Head of caudate nucleus (tissue), 42 donors: ENCODE measurements at regions not wholly inside any gene's neighbourhood (a gene's known extent, or its start where the extent isn't known, plus 50 kb on each side); places are given as distances from the start of the nearest gene placed in this dataset.
"Not testable (repeated sequence)": the region's sequence is repeated elsewhere in the genome, so short reads cannot be mapped to it uniquely, and the experiment has no call there.

Experiments
- DNase-seq, 42 donors: peaks; one replicate each; pipeline versions ENCODE4 v3.0.0 to v3.0.0-alpha.2; 2020 to 2021; ENCODE audit warnings: mixed read lengths in 7 of 42
- intact Hi-C: fragments of 100-400 bp; cut with DNase I; formaldehyde crosslinking; loops from one replicate; pipeline ENCODE4 v1.15.0; 2022

GRCh38 chr18:59038295-59039039 is 101.2 kb upstream of the SEC11C start:
- peak in 1 of 42 donors; percentile 12 for DNase-seq
- intact Hi-C loops = no loop called here

DNA sequence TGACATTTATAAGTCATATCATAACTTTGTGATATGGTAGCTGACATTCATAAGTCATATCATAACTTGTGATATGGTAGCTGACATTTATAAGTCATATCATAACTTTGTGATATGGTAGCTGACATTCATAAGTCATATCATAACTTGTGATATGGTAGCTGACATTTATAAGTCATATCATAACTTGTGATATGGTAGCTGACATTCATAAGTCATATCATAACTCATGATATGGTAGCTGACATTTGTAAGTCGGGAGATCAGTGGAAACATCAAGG is 100.7 kb upstream of the SEC11C start:
- intact Hi-C loops, DNase-seq: not testable (repeated sequence)

DNA sequence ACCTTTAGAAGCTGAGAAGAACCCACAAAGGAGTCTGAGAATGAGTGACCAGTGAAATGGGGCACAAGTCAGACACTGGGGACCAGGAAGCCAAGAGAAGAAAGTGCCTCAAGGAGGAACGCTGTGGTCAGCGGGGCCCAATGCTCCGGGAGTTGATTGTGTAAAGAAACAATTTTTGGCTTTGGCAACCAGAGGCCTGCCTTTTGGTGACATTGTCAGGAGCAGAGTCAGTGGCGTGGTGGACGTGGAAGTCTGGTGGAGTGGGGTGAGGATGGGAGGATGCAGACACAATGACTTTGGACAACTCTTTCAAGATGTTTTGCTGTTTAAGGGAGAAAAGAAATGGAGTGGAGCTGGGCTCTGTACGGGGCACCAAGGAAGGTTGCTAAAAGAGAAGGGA is 100.2 kb upstream of the SEC11C start:
- DNase-seq = peak in 4 of 42 donors; percentile 0 to 25 (median 20)
- intact Hi-C loops = no loop called here

DNA sequence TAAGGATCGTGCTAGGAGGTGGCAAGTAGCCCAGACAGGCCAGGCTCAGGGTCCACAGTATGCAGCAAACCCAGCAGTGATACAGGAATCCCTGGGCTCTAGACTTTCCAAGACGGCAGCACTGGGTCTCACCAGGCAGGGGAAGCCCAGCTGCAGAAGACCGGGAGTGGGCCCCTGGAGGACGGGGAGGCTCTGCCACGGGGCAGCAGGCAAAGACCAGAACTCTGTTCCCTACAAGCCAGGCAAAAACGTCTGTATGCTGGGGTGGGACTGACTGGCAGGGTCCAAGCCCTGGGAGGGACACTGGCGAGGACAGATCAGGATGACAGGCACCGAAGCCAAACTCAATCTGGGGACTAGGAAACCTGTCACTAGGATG is 98.9 kb upstream of the SEC11C start:
- intact Hi-C loops = no loop called here
- DNase-seq = peak in 2 of 42 donors; percentile 2 to 22

GRCh38 chr18:59041296-59041695 is 98.4 kb upstream of the SEC11C start:
- no peak for DNase-seq
- intact Hi-C loops = no loop called here

DNA sequence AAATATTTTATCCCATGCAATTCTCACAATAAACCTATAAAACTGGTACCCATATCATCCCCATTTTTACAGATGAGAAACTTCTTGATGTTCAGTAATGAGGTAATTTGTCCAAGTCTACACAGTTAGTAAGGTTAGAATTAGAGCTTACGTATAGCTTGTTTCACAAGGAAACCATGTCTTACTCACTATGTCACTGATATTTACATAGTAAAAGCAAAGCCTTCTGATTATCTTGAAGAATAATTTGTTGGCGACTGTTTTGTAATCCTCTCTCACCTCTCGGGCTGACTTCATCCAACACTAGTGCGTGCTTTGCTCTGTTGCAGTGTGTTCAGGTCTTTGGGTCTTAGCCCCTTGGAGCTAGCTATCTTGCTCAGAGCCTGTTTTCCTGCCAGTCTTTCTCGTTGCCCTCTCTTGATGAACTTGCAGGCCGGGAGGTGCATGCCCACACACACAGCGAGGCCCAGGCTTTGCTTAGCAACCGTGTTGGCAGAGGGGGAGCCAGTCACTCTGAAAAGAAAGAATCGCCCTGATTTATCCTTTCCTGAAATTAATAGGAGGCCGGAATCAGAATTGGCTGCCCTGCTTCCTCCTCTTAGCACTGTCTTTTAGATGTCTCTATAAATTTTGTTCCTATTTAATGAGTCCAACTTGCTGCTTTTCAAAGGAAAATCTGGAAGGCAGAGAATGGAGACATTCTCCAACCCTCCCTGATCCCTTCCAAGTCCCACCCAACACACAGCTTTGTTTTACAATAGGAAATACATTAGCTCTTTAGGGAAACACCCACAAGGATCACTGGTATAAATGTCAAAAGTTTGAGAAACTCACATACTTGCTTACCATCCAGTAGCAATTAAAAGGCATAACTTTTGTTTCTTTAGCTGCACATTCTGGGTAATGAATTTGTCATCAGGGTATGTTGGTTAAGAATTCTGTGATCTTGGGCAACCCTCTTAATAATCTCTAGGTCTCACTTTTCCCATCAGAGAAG is 97.6 kb upstream of the SEC11C start:
- DNase-seq = peak in 41 of 42 donors; percentile 28 to 86 (median 60)
- intact Hi-C loops = no loop called here

GRCh38 chr18:59044855-59045254 is 94.8 kb upstream of the SEC11C start:
- intact Hi-C loops = no loop called here
- DNase-seq = no peak

GRCh38 chr18:59047321-59048047 is 92.2 kb upstream of the SEC11C start:
- intact Hi-C loops = no loop called here
- DNase-seq = no peak

DNA sequence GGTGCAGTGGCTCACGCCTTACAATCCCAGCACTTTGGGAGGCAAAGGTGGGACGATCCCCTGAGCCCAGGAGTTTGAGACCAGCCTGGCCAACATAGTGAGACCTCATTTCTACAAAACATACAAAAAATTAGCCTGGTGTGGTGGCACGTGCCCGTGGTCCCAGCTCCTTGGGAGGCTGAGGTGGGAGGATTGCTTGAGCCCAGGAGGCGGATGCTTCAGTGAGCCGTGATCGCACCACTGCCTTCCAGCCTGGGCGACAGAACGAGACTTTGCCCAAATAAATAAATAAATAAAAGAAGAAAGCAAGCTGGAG is 91.7 kb upstream of the SEC11C start:
- intact Hi-C loops = no loop called here
- no peak for DNase-seq

DNA sequence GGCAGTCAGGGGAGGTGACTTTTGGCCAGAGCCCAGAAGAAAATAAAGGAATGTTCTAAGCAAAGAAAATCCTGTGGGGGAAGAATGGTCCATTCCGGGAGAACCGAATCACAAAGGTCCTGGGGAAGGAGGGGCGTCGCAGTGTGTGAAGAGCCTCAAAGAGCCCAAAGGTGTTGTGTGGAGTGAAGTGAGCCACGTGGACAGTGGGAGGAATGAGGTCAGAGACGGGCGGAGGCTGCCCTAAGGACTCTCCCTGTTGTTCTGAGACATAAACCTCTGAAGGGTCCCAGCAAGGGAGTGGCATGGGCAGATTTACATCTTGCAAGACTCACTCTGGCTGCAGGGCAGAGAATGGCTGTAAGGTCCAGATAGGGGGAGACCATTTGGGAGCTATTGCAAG is 91.3 kb upstream of the SEC11C start:
- no peak for DNase-seq

DNA sequence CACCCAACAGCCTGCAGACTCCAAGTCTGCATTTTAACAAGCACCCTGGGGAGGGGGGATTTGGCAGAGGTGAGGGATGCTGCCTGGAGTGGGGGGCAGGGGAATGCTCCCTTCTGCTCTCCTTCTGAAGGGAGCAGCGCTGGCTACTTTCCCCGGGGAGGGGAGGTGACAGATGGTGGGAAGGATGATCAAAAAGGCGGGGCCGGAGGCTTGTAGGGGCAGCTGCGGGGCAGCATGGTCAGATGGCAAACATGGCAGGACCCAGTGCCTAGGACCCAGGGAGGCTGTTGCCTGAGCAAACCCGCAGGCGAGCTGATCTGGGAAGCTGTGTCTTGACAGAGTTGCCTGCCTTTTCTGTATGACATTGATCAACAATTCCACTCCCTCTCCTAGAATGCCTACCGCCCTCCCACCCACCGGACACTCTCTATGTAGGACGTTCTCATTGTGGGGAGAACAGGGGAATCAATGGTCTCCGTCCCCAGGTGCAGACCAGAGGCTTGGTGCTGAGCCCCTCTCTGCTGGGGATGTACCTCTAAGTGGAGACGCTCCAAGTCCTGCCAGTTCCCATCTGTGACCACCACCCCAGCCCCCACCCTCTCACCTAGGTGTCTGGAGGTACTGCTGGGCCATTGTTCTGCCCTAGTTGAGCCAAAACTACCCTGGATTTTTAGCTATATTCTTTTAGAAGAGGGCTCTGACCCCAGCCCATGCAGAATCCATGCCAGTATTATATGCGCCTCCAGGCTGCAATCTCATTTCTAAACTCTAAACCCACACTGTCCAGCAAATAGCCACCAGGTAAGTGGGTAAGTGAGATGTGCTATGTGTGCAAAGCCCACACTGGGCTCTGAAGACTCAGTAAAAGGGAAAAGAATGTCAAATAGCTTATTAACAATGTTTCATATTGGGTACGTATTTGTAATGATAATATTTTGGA is 89.7 kb upstream of the SEC11C start:
- intact Hi-C loops = no loop called here
- DNase-seq = no peak

More for the DNA sequence above, 91.3 kb upstream of the SEC11C start:
- intact Hi-C loops = no loop called here

DNA sequence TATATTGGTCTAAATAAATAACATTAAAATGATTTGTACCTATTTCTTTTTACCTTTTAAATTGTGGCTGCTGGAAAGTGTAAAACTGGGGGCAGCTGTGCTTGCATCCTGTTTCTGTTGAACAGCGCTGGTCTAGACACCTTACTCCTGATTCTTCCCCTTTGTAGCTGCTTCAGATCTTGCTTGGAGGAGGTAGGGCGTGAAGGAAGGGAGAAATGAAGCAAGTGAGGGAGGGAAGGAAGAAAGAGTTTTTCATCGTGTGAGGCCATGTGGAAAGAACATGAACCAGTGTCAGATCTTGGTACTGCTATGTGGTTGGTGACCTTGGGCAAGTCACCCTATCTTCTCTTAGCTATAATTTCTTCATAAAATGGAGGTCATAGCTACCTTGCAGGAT is 89.0 kb upstream of the SEC11C start:
- no peak for DNase-seq
- intact Hi-C loops = no loop called here

DNA sequence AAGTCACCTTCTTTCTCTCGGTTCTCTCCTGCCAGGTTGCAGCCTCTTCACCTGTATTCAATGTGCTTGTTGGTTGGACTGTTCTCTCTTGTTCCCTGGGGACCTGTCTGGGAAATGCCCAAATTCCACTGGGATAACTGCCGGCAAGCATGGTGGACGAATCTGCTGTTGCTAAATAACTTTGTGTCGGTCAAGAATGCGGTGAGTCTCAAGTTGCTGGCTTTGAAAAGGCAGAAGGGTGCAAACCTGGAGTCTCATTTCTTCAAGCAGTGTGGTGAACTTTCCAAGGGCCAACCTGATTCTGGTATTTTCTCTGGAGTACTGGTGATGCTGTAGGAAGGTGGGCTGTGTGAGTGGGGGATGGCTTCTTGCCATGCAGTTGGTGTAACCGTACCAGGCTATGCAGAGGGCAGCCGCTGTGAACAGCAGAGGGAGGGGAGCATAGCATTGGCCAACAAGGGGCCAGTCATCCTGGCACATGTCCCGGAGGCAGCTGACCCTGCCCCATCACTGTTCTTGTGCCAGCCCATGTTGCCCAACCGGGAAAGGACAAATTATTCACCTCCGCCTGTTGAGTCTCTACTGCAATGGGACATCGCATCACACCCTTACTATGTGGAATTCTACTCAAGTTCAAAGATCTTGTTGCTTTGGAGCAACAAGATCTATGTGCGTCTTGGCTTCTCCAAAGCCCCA is 88.1 kb upstream of the SEC11C start:
- DNase-seq = peak in 8 of 42 donors; percentile 17 to 77 (median 45)

GRCh38 chr18:59052965-59053820 is 86.5 kb upstream of the SEC11C start:
- intact Hi-C loops = no loop called here
- no peak for DNase-seq

More for the DNA sequence above, 88.1 kb upstream of the SEC11C start:
- intact Hi-C loops = no loop called here

DNA sequence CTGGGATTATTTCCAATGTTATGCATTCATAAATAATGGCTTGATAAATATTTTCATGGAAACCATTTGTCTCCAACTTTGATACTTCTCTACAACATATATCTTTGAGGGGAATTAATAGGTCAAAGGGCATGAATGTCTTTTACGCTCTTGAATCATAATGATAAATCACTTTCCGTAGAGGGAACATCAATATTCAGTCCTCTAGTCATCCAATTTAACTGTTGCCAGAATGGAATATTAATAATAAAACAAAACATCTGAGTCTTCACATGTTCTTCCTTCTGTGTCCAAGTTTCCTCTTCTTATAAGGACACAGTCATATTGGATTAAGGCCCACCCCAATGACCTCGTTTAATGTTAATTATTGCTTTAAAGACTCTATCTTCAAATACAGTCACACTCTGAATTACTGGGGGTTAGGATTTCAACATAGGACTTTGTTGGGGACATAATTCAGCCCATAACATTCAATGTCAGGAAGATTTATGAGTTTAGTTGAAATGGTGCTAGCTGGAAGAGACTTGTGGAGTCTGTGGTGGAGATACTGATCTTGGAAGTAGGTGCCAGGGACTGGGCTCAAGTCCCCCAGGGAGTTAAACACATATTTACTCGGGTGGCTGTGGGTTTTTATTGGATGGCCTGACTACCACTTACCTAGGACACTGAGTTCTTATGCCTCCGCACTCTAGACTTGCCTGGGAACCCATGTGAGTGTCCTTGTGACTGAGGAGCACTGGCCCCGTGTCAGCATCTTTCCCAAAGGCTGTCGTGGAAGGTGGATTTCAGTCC is 85.0 kb upstream of the SEC11C start:
- intact Hi-C loops = no loop called here
- no peak for DNase-seq

DNA sequence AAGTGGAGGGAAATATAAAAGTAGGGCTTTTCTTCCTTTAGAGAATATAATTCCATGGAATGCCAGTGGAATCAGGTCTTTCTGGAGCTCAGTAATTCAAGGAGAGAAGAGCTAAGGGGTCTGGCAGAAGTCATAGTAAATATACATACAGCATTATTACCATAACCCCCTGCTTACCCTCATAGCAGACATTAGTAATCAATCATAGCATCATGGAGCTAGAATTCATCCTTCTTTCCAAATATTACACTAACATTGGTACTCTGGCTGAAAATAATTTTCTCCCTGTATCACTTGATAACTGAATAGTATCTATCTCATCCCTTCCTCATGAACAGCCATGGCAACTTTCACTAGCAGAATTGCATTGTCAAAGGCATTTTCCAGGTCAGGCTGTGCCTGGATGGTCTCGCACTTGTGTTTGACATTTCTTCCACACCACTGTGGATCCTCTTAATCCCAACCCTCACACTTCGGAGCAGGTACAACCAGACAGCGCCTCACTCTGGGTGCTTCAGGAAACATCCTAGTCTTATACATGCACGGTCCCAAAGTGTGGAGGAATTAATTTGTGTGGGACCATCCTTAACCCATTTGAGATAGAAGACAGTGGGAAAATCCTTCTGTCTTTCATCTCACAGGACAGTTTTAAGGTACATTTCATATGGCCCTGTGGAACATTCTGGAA is 84.2 kb upstream of the SEC11C start:
- intact Hi-C loops = no loop called here
- DNase-seq = peak in 1 of 42 donors; percentile 31
